Sigmoid colon (tissue), 4 donors: ENCODE measurements at regions not wholly inside any gene's neighbourhood (a gene's known extent, or its start where the extent isn't known, plus 50 kb on each side); places are given as distances from the start of the nearest gene placed in this dataset.

Experiments
- CTCF ChIP-seq, 4 experiments: fragments of 450-650 bp in 3 of 4; fragments of 200-600 bp in 1 of 4; IDR thresholded peaks; one replicate each; pipeline ENCODE4 v1.5.1; 2016 to 2019; ENCODE audit warnings: antibody characterized with exemption in 4 of 4, mild to moderate bottlenecking in 3 of 4, moderate library complexity in 2 of 4
- EP300 ChIP-seq, 4 donors: sonication (generic); formaldehyde crosslinking; IDR thresholded peaks; one replicate each; pipeline ENCODE4 v1.6.1; 2017; ENCODE audit warnings: antibody characterized with exemption in 4 of 4
- POLR2A ChIP-seq, 2 donors: fragments of 450-650 bp; IDR thresholded peaks; one replicate each; pipeline ENCODE4 v1.6.1; 2016; ENCODE audit warnings: antibody characterized with exemption in 2 of 2, mild to moderate bottlenecking in 2 of 2, moderate library complexity in 2 of 2
- POLR2AphosphoS5 ChIP-seq, 4 donors: sonication (generic); formaldehyde crosslinking; IDR thresholded peaks; one replicate each; pipeline ENCODE4 v1.6.1; 2017; ENCODE audit warnings: antibody characterized with exemption in 4 of 4

DNA sequence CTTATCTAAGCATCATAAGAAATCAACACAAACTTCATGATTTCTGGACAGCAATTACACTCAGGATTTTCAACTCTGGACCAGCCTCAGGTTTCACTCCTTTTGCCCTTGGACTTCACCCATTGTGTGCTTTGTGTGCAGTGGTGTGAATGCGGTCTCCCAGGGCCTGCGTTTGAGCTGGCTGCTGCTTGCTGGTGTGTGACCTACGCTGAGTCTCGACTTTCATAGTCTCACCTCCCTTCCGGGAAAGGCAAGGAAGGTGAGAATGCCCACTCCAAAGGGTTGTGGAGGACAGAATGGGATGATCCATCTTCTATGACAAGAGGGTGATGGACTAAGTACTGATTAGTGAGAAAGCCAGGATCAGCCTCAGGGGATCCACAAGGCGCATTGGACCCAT lies 228.8 kb downstream of the C12orf75 start:
- TF ChIP-seq CTCF (IDR thresholded peaks at IDR 0.05) (no peak), POLR2AphosphoS5 (IDR thresholded peaks at IDR 0.05) (no peak), POLR2A (IDR thresholded peaks at IDR 0.05) (no peak), EP300 (IDR thresholded peaks at IDR 0.05) (no peak)
